HepG2 (cell line): ENCODE measurements at regions not wholly inside any gene's neighbourhood (a gene's known extent, or its start where the extent isn't known, plus 50 kb on each side); places are given as distances from the start of the nearest gene placed in this dataset.

Experiments used
- ATAC-seq: fragments of 200-7000 bp; cut with Tn5 transposase; 3 replicates; pipeline ENCODE4 v1.9.1; 2020; ENCODE audit warnings: mild to moderate bottlenecking, moderate library complexity
- BruUV-seq: library from RNA; stranded (reverse); fragments of 400-500 nt; replicated peaks from 2 replicates; lab custom pipeline; 2021; lab: Mats Ljungman, UMichigan
- CTCF ChIA-PET: fragments of 300-600 bp; formaldehyde crosslinking; extraction: SDS; loops from one replicate; lab custom pipeline; 2021; ENCODE audit warnings: low total read pairs, inconsistent platforms, low intra/inter-chr PET ratio; lab: Yijun Ruan, JAX
- POLR2A ChIA-PET: fragments of 350-600 bp; sonication (Branson Sonifier 250); formaldehyde crosslinking; loops from one replicate; lab custom pipeline; 2020; ENCODE audit warnings: antibody characterized with exemption, inconsistent platforms; lab: Yijun Ruan, JAX
- DNase-seq: peaks from one replicate; pipeline ENCODE4 v3.0.0-alpha.2; 2015; ENCODE audit warnings: low spot score
- FAIRE-seq: peaks from 3 replicates; lab custom pipeline; 2011; peaks lifted over from hg19 to GRCh38; lab: Jason Lieb, UNC
- H2AFZ ChIP-seq: one replicate; pipeline ENCODE4 v1.6.1; 2011; ENCODE audit warnings: low read length, inconsistent platforms
- H3K27ac ChIP-seq: fragments of 300-600 bp; 3 replicates; pipeline ENCODE4 v1.8.0; 2011; ENCODE audit warnings: mixed run types, mild to moderate bottlenecking, mixed read lengths, low read length, inconsistent platforms; ENCODE audit not compliant: insufficient read depth; ENCODE audit errors: extremely low read length
- H3K27me3 ChIP-seq, 2 experiments: fragments of 200-600 bp in 1 of 2; 2 replicates in 1 of 2; 3 replicates in 1 of 2; pipeline versions ENCODE4 v1.6.0 to v1.8.0; 2011; ENCODE audit warnings: low read length in 2 of 2, mild to moderate bottlenecking in 2 of 2, moderate library complexity in 2 of 2, inconsistent platforms in 1 of 2; ENCODE audit not compliant: insufficient read depth in 2 of 2, control insufficient read depth in 1 of 2
- H3K36me3 ChIP-seq, 2 experiments: fragments of 200-600 bp in 1 of 2; replicated peaks in 1 of 2; 2 replicates in 1 of 2; 3 replicates in 1 of 2; pipeline versions ENCODE4 v1.5.1 to v1.8.0; 2011; ENCODE audit warnings: low read length in 2 of 2, inconsistent platforms in 1 of 2; ENCODE audit not compliant: insufficient read depth in 2 of 2, control insufficient read depth in 1 of 2
- H3K4me1 ChIP-seq: 2 replicates; pipeline ENCODE4 v1.5.1; 2012; ENCODE audit warnings: low read length, inconsistent platforms; ENCODE audit not compliant: insufficient read depth
- H3K4me2 ChIP-seq: 2 replicates; pipeline ENCODE4 v1.6.0; 2011; ENCODE audit warnings: low read depth, low read length, inconsistent platforms
- H3K4me3 ChIP-seq, 3 experiments: fragments of 200-600 bp in 1 of 3; sonication (generic), shearing (Covaris generic) in 1 of 3; replicated peaks in 1 of 3; 2 replicates each; pipeline ENCODE4 v1.5.1; 2011 to 2016; ENCODE audit warnings: low read length in 3 of 3, inconsistent platforms in 2 of 3, low read depth in 2 of 3, mild to moderate bottlenecking in 2 of 3, control low read depth in 1 of 3, mixed read lengths in 1 of 3; ENCODE audit not compliant: insufficient read depth in 1 of 3
- H3K79me2 ChIP-seq: one replicate; pipeline ENCODE4 v1.6.1; 2011; ENCODE audit warnings: low read length, inconsistent platforms; ENCODE audit not compliant: insufficient read depth
- H3K9ac ChIP-seq: 2 replicates; pipeline ENCODE4 v1.6.0; 2011; ENCODE audit warnings: mild to moderate bottlenecking, low read depth, low read length, inconsistent platforms; ENCODE audit not compliant: insufficient read depth
- H3K9me3 ChIP-seq: 2 replicates; pipeline ENCODE4 v1.5.1; 2012; ENCODE audit warnings: mild to moderate bottlenecking, low read length
- H4K20me1 ChIP-seq: 2 replicates; pipeline ENCODE4 v1.6.0; 2011; ENCODE audit warnings: inconsistent platforms, mild to moderate bottlenecking, low read length, moderate library complexity; ENCODE audit not compliant: insufficient read depth
- GFI1 ChIP-seq: sonication (generic); formaldehyde crosslinking; IDR thresholded peaks from 2 replicates; pipeline ENCODE4 v1.5.0; 2020; ENCODE audit warnings: missing genetic modification reagents, mild to moderate bottlenecking, borderline replicate concordance
- REST ChIP-seq, 2 experiments: IDR thresholded peaks; 2 replicates each; pipeline ENCODE4 v1.6.1; 2011 to 2012; ENCODE audit warnings: low read length in 2 of 2, borderline replicate concordance in 1 of 2, low read depth in 1 of 2, mild to moderate bottlenecking in 1 of 2, moderate library complexity in 1 of 2
- SNAPC2 ChIP-seq: sonication (generic); formaldehyde crosslinking; IDR thresholded peaks from 2 replicates; pipeline ENCODE4 v1.8.1; 2022; ENCODE audit warnings: mild to moderate bottlenecking, missing genetic modification reagents
- WGBS: methylation state at CpG from one replicate; pipeline ENCODE4 v1.1.6; 2017; ENCODE audit warnings: low lambda C conversion rate; 5-methylcytosine and 5-hydroxymethylcytosine counted together
- in situ Hi-C: cut with HindIII; loops from 2 replicates; pipeline ENCODE4 v1.10.0; 2017; ENCODE audit warnings: low pct_unique_long_range_greater_than_20kb; ENCODE audit not compliant: extremely low pct_ligation_motif_present
- intact Hi-C: fragments of 100-400 bp; cut with micrococcal nuclease; formaldehyde crosslinking; loops from one replicate; pipeline ENCODE4 v1.10.0; 2022; ENCODE audit not compliant: unreplicated experiment

- TF ChIP-seq GFI1 (no peak), SNAPC2 (CRISPR knock-in tag) (no peak)
Observed at GRCh38 chr2:144234542-144234871, 285.4 kb downstream of the ZEB2 start (continued).

- Histone ChIP-seq H2AFZ (no peak overlapping the region), H3K36me3 (no peaks in the 10 kb centered on the region), H3K4me1 (no peaks in the 10 kb centered on the region), H3K27me3 (no peaks in the 10 kb centered on the region), H3K4me2 (no peak overlapping the region), H3K79me2 (no peaks in the 10 kb centered on the region)
- intact Hi-C loops, result no loop called here
- 81% methylated on average over 3 of the region's 3 CpGs for WGBS
- in situ Hi-C loops, result no loop called here
- ChIA-PET POLR2A (no interaction called here), CTCF (no interaction called here)
- TF ChIP-seq REST (IDR thresholded peaks at IDR 0.05; ENCODE audit: borderline replicate concordance in 1 of 2, low read depth in 1 of 2, low read length in 2 of 2), result no peak
- TF ChIP-seq, all 625 proteins: peak for 0
- no peaks in the 10 kb centered on the region for H4K20me1 ChIP-seq
- no peak for ATAC-seq
- H3K4me3 ChIP-seq, result no peak overlapping the region
- H3K27ac ChIP-seq, result no peak overlapping the region
- no peak overlapping the region for H3K9ac ChIP-seq
- no TSS peak for BruUV-seq
- FAIRE-seq, result no peak
- H3K9me3 ChIP-seq, result no peaks in the 10 kb centered on the region
- no peak for DNase-seq
Observed at GRCh38 chr2:144233733-144234541, 286.0 kb downstream of the ZEB2 start.
